Coronary artery (tissue), 2 donors: ENCODE measurements at regions not wholly inside any gene's neighbourhood (a gene's known extent, or its start where the extent isn't known, plus 50 kb on each side); places are given as distances from the start of the nearest gene placed in this dataset.

ENCODE experiments used
- DNase-seq: peaks from one replicate; pipeline ENCODE4 v3.0.0-alpha.2; 2017; ENCODE audit warnings: low spot score
- H3K27ac ChIP-seq, 2 donors: fragments of 200-600 bp; sonication (generic); one replicate each; pipeline ENCODE4 v1.5.1; 2016 to 2019
- H3K4me3 ChIP-seq: fragments of 200-600 bp; sonication (generic); 2 replicates; pipeline ENCODE4 v1.5.1; 2016; ENCODE audit warnings: mild to moderate bottlenecking, moderate library complexity
- CTCF ChIP-seq: fragments of 200-600 bp; sonication (generic); IDR thresholded peaks from one replicate; pipeline ENCODE4 v1.5.1; 2019; ENCODE audit warnings: antibody characterized with exemption

GRCh38 chr6:126581316-126581715 is 241.4 kb downstream of the CENPW start:
- TF ChIP-seq CTCF, result no peak
- H3K27ac ChIP-seq, result no peak overlapping the region
- DNase-seq, result no peak

DNA sequence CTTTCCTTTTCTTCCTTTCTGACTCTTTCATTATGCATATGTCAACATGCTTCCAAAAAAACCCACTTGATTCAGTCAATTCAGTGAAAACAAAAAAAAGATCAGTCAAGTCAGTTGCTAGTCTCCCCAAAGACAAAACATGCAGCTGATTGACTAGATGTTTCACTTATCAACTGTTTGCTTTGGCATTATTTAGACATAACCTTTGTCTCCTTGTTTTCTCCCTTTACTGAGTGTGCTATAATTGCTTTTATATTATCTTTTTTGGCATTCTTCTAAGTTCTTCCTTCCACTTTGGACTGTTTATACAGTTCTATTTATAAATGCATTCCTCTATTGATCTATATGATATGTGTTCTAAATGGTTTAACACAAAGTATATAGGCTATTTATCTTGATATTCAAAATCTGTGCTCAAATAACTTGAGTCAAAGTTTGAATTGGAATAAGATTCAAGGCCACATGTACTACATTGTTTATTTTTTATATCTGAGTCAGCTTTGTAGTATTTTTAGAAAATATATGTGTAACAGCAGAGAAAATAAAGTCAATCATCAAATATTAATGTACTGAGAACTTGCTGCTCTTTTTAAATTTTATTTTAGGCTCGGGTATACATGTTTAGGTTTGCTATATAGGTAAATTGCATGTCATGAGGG is 260.5 kb downstream of the CENPW start:
- DNase-seq, result no peak

More at GRCh38 chr6:126581316-126581715, 241.4 kb downstream of the CENPW start:
- H3K4me3 ChIP-seq, result no peak overlapping the region

DNA sequence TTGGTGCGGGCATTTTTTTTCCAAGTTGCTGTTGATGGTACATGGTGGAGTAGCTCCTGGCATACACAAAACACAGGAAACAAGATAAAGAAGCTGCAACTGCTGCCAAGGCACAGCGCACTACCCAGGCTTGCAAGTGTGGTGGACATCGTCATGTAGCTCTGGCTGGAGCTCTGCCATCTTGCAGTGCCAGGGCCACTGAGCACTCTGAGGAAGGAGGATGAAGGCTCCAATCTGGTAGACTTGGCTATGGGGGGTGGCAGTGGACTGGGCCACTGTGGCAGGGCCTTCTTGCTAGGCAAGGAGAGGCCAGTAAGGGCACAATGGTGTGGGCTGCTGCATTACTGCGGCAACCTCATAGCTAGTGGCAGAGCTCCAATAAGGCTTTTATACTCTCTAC is 263.5 kb downstream of the CENPW start:
- no peak for DNase-seq
- Histone ChIP-seq H3K27ac (no peak overlapping the region), H3K4me3 (no peak overlapping the region)
- no peak for TF ChIP-seq CTCF

More for the DNA sequence above, 260.5 kb downstream of the CENPW start:
- H3K4me3 ChIP-seq, result no peak overlapping the region
- H3K27ac ChIP-seq, result no peak overlapping the region
- no peak for TF ChIP-seq CTCF

GRCh38 chr6:126605089-126605488 is 265.2 kb downstream of the CENPW start:
- no peak for TF ChIP-seq CTCF
- Histone ChIP-seq H3K27ac (no peak overlapping the region), H3K4me3 (no peak overlapping the region)
- no peak for DNase-seq

GRCh38 chr6:126607289-126607688 is 267.4 kb downstream of the CENPW start:
- no peak for DNase-seq
- H3K4me3 ChIP-seq, result no peak overlapping the region
- TF ChIP-seq CTCF, result no peak
- H3K27ac ChIP-seq, result no peak overlapping the region

DNA sequence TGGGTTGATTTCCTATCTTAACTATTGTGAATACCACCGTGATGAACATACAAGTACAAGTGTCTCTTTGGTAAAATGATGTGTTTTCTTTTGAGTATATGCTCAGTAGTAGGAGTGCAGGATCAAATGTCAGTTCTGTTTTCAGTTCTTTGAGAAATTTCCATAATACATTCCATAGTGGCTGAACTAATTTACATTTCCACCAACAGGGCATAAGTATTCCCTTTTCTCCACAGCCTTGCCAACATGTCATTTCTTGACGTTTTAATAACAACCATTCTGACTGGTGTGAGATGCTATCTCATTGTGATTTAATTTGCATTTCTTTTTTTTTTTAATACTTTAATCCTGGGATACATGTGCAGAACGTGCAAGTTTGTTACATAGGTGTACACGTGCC is 268.8 kb downstream of the CENPW start:
- TF ChIP-seq CTCF, result no peak
- Histone ChIP-seq H3K27ac (no peak overlapping the region), H3K4me3 (no peak overlapping the region)
- no peak for DNase-seq

DNA sequence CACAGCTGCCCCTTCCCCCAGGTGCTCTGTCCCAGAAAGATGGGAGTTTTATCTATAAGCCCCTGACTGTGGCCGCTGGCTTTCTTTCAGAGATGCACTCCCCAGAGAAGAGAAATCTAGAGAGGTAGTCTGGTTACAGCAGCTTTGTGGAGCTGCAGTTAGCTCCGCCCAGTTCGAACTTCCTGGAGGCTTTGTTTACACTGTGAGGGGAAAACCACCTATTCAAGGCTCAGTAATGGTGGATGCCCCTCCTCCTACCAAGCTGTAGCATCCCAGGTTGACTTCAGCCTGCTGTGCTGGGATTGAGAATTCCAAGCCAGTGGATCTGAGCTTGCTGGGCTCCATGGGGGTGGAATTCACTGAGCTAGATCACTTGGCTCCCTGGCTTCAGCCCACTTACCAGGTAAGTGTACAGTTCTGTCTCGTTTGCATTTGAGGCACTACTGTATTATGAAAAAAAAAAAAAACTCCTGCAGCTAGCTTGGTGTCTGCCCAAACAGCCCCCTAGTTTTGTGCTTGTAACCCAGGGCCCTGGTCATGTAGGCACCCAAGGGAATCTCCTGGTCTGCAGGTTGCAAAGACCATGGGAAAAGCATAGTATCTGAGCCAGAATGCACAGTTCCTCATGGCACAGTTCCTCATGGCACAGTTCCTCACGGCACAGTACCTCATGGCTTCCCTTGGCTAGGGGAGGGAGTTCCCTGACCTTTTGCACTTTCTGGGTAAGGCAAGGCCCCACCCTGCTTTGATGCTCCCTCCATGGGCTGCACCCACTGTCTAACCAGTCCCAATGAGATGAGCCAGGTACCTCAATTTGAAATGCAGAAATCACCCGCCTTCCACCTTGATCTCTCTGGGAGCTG is 275.0 kb downstream of the CENPW start:
- no peak for DNase-seq
- TF ChIP-seq CTCF, result no peak

More for the DNA sequence above, 275.0 kb downstream of the CENPW start:
- H3K27ac ChIP-seq, result no peak overlapping the region
- H3K4me3 ChIP-seq, result no peak overlapping the region
